Fibroblast of skin of left quadriceps (primary cell): ENCODE measurements at regions not wholly inside any gene's neighbourhood (a gene's known extent, or its start where the extent isn't known, plus 50 kb on each side); places are given as distances from the start of the nearest gene placed in this dataset.

Experiments used
- DNase-seq, 2 experiments: peaks; one replicate each; pipeline ENCODE4 v3.0.0-alpha.2; 2013; ENCODE audit warnings: low read depth in 2 of 2

- DNase-seq, result peak; percentile 8 to 9
Measured at GRCh38 chr3:5428607-5429516, 241.4 kb downstream of the EDEM1 start.

- no peak for DNase-seq
Measured at GRCh38 chr3:5429517-5429890, 242.0 kb downstream of the EDEM1 start.

- DNase-seq, result no peak
Measured at GRCh38 chr3:5430701-5431100, 243.2 kb downstream of the EDEM1 start.

- DNase-seq, result no peak
Measured at GRCh38 chr3:5431146-5431545, 243.6 kb downstream of the EDEM1 start.

GRCh38 chr3:5431811-5432378 lies 244.4 kb downstream of the EDEM1 start:
- no peak for DNase-seq

- no peak for DNase-seq
Measured at GRCh38 chr3:5437296-5437782, 249.8 kb downstream of the EDEM1 start.

GRCh38 chr3:5437783-5438323 lies 250.3 kb downstream of the EDEM1 start:
- no peak for DNase-seq

GRCh38 chr3:5441401-5441800 lies 253.9 kb downstream of the EDEM1 start:
- no peak for DNase-seq

GRCh38 chr3:5442106-5442785 lies 254.7 kb downstream of the EDEM1 start:
- no peak for DNase-seq

GRCh38 chr3:5442786-5443138 lies 255.3 kb downstream of the EDEM1 start:
- DNase-seq, result no peak

GRCh38 chr3:5444253-5444652 lies 256.7 kb downstream of the EDEM1 start:
- no peak for DNase-seq

- DNase-seq, result no peak
Measured at GRCh38 chr3:5445676-5446201, 258.2 kb downstream of the EDEM1 start.

- DNase-seq, result no peak
Measured at GRCh38 chr3:5448246-5448645, 260.7 kb downstream of the EDEM1 start.

- no peak for DNase-seq
Measured at GRCh38 chr3:5448816-5449215, 261.3 kb downstream of the EDEM1 start.

GRCh38 chr3:5456199-5456598 lies 268.7 kb downstream of the EDEM1 start:
- DNase-seq, result no peak

GRCh38 chr3:5458526-5458925 lies 271.0 kb downstream of the EDEM1 start:
- no peak for DNase-seq

GRCh38 chr3:5462086-5462485 lies 274.6 kb downstream of the EDEM1 start:
- no peak for DNase-seq

GRCh38 chr3:5463991-5464390 lies 276.5 kb downstream of the EDEM1 start:
- DNase-seq, result no peak

GRCh38 chr3:5464649-5465048 lies 277.1 kb downstream of the EDEM1 start:
- no peak for DNase-seq

- no peak for DNase-seq
Measured at GRCh38 chr3:5465183-5465582, 277.7 kb downstream of the EDEM1 start.

- DNase-seq, result no peak
Measured at GRCh38 chr3:5466065-5466464, 278.6 kb downstream of the EDEM1 start.

GRCh38 chr3:5466717-5467116 lies 279.2 kb downstream of the EDEM1 start:
- no peak for DNase-seq
